Esophagus muscularis mucosa (tissue), 4 donors: ENCODE measurements at regions not wholly inside any gene's neighbourhood (a gene's known extent, or its start where the extent isn't known, plus 50 kb on each side); places are given as distances from the start of the nearest gene placed in this dataset.

Experiments used
- DNase-seq: peaks from one replicate; pipeline ENCODE4 v3.0.0-alpha.2; 2017; ENCODE audit errors: extremely low spot score
- H3K27ac ChIP-seq, 4 donors: fragments of 200-600 bp; sonication (generic); replicated peaks in 1 of 4; 1 replicate in 3 of 4; 2 replicates in 1 of 4; pipeline ENCODE4 v1.5.1; 2016 to 2019; ENCODE audit warnings: mild to moderate bottlenecking in 1 of 4
- H3K27me3 ChIP-seq, 4 donors: fragments of 200-600 bp; sonication (generic); one replicate each; pipeline versions ENCODE4 v1.5.1 to v1.6.0; 2016 to 2019
- H3K36me3 ChIP-seq, 4 donors: fragments of 200-600 bp; sonication (generic); one replicate each; pipeline ENCODE4 v1.5.1; 2016 to 2019
- H3K4me1 ChIP-seq, 4 donors: fragments of 200-600 bp; sonication (generic); one replicate each; pipeline ENCODE4 v1.5.1; 2016 to 2019
- H3K4me3 ChIP-seq, 4 donors: fragments of 200-600 bp; sonication (generic); 1 replicate in 2 of 4; 2 replicates in 2 of 4; pipeline ENCODE4 v1.5.1; 2016 to 2019; ENCODE audit warnings: mild to moderate bottlenecking in 4 of 4, moderate library complexity in 1 of 4
- H3K9me3 ChIP-seq, 4 donors: fragments of 200-600 bp; sonication (generic); 1 replicate in 3 of 4; 2 replicates in 1 of 4; pipeline ENCODE4 v1.5.1; 2016 to 2019
- CTCF ChIP-seq, 3 experiments: fragments of 200-600 bp in 2 of 3; fragments of 450-650 bp in 1 of 3; sonication (generic) in 2 of 3; IDR thresholded peaks; one replicate each; pipeline ENCODE4 v1.5.1; 2017 to 2019; ENCODE audit warnings: antibody characterized with exemption in 3 of 3, mild to moderate bottlenecking in 2 of 3, moderate library complexity in 1 of 3
- EP300 ChIP-seq: sonication (generic); formaldehyde crosslinking; IDR thresholded peaks from one replicate; pipeline ENCODE4 v1.6.1; 2017; ENCODE audit warnings: antibody characterized with exemption
- POLR2A ChIP-seq: fragments of 450-650 bp; IDR thresholded peaks from one replicate; pipeline ENCODE4 v1.6.1; 2017; ENCODE audit warnings: antibody characterized with exemption, moderate library complexity, mild to moderate bottlenecking, low read depth
- POLR2AphosphoS5 ChIP-seq, 2 donors: sonication (generic); formaldehyde crosslinking; IDR thresholded peaks; one replicate each; pipeline ENCODE4 v1.6.1; 2017; ENCODE audit warnings: antibody characterized with exemption in 2 of 2
- WGBS: methylation state at CpG from one replicate; pipeline ENCODE4 v1.1.5; 2018; 5-methylcytosine and 5-hydroxymethylcytosine counted together
- intact Hi-C: fragments of 100-400 bp; cut with DNase I; formaldehyde crosslinking; loops from one replicate; pipeline ENCODE4 v1.15.1; 2023

GRCh38 chr4:152149745-152150144 is 386.1 kb downstream of the FBXW7 start:
- Histone ChIP-seq H3K36me3 (no peaks in the 10 kb centered on the region), H3K4me1 (no peaks in the 10 kb centered on the region), H3K27ac (no peak overlapping the region), H3K4me3 (no peak overlapping the region), H3K27me3 (no peaks in the 10 kb centered on the region), H3K9me3 (peaks cover 0 to 22% (median 21%) of the 10 kb centered on the region in 4 donors)
- 76% methylated on average over 3 of the region's 3 CpGs for WGBS
- intact Hi-C loops, result no loop called here
- TF ChIP-seq POLR2A (no peak), EP300 (no peak), POLR2AphosphoS5 (IDR thresholded peaks at IDR 0.05) (no peak), CTCF (IDR thresholded peaks at IDR 0.05) (no peak)
- DNase-seq, result peak; percentile 60

GRCh38 chr4:152148057-152148456 is 387.2 kb upstream of the GATB start:
- intact Hi-C loops, result no loop called here
- H3K4me3 ChIP-seq, result no peak overlapping the region
- H3K4me1 ChIP-seq, result no peaks in the 10 kb centered on the region
- peak; percentile 26 for DNase-seq
- TF ChIP-seq POLR2A (no peak), EP300 (no peak), POLR2AphosphoS5 (IDR thresholded peaks at IDR 0.05) (no peak), CTCF (IDR thresholded peaks at IDR 0.05) (no peak)
- H3K27me3 ChIP-seq, result no peaks in the 10 kb centered on the region
- no peaks in the 10 kb centered on the region for H3K36me3 ChIP-seq
- peaks cover 0 to 22% (median 21%) of the 10 kb centered on the region in 4 donors for H3K9me3 ChIP-seq
- 75% methylated on average over 2 of the region's 2 CpGs for WGBS
- no peak overlapping the region for H3K27ac ChIP-seq

- DNase-seq, result no peak
- H3K4me1 ChIP-seq, result no peaks in the 10 kb centered on the region
- intact Hi-C loops, result no loop called here
Observed at GRCh38 chr4:152146244-152146643, 385.4 kb upstream of the GATB start.

GRCh38 chr4:152143806-152144205 is 383.0 kb upstream of the GATB start:
- Histone ChIP-seq H3K27ac (no peak overlapping the region), H3K27me3 (no peaks in the 10 kb centered on the region), H3K9me3 (peaks cover 0 to 22% (median 21%) of the 10 kb centered on the region in 4 donors), H3K4me3 (no peak overlapping the region), H3K4me1 (no peaks in the 10 kb centered on the region), H3K36me3 (no peaks in the 10 kb centered on the region)
- TF ChIP-seq EP300 (no peak), POLR2AphosphoS5 (IDR thresholded peaks at IDR 0.05) (no peak)
- no peak for DNase-seq
- intact Hi-C loops, result no loop called here

More at GRCh38 chr4:152146244-152146643, 385.4 kb upstream of the GATB start:
- H3K9me3 ChIP-seq, result peaks cover 0 to 22% (median 21%) of the 10 kb centered on the region in 4 donors
- no peaks in the 10 kb centered on the region for H3K27me3 ChIP-seq
- H3K4me3 ChIP-seq, result no peak overlapping the region
- WGBS, result 63% methylated on average over 1 of the region's 1 CpG
- no peak for TF ChIP-seq CTCF (IDR thresholded peaks at IDR 0.05)
- no peak for TF ChIP-seq EP300
- TF ChIP-seq POLR2AphosphoS5 (IDR thresholded peaks at IDR 0.05), result no peak
- no peak for TF ChIP-seq POLR2A
- no peaks in the 10 kb centered on the region for H3K36me3 ChIP-seq
- H3K27ac ChIP-seq, result no peak overlapping the region

- TF ChIP-seq CTCF (IDR thresholded peaks at IDR 0.05) (no peak), EP300 (no peak), POLR2AphosphoS5 (IDR thresholded peaks at IDR 0.05) (no peak), POLR2A (no peak)
- H3K27ac ChIP-seq, result no peak overlapping the region
- no peaks in the 10 kb centered on the region for H3K9me3 ChIP-seq
- H3K27me3 ChIP-seq, result no peaks in the 10 kb centered on the region
- H3K4me1 ChIP-seq, result no peaks in the 10 kb centered on the region
- DNase-seq, result peak; percentile 42
- 86% methylated on average over 3 of the region's 3 CpGs for WGBS
- intact Hi-C loops, result no loop called here
- no peak overlapping the region for H3K4me3 ChIP-seq
- no peaks in the 10 kb centered on the region for H3K36me3 ChIP-seq
Observed at GRCh38 chr4:152138451-152138850, 377.6 kb upstream of the GATB start.
